ENCODE measurements at regions not wholly inside any gene's neighbourhood (a gene's known extent, or its start where the extent isn't known, plus 50 kb on each side); places are given as distances from the start of the nearest gene placed in this dataset.

- TF ChIP-seq NFIC (IDR thresholded peaks at IDR 0.05) (no peak), YY1 (IDR thresholded peaks at IDR 0.05; ENCODE audit: low read depth) (no peak), EP300 (IDR thresholded peaks at IDR 0.05; ENCODE audit: borderline replicate concordance) (no peak), REST (IDR thresholded peaks at IDR 0.05; ENCODE audit: low read depth) (no peak), TAF1 (IDR thresholded peaks at IDR 0.05; ENCODE audit: low read depth) (no peak), EGR1 (IDR thresholded peaks at IDR 0.05) (no peak), MAX (IDR thresholded peaks at IDR 0.05) (no peak), USF1 (IDR thresholded peaks at IDR 0.05) (no peak)
Observed at GRCh38 chr22:19637408-19638281, 76.7 kb upstream of the SEPTIN5 start.
